ENCODE measurements at regions not wholly inside any gene's neighbourhood (a gene's known extent, or its start where the extent isn't known, plus 50 kb on each side); places are given as distances from the start of the nearest gene placed in this dataset.
"Not testable (repeated sequence)": the region's sequence is repeated elsewhere in the genome, so short reads cannot be mapped to it uniquely, and the experiment has no call there.

DNA sequence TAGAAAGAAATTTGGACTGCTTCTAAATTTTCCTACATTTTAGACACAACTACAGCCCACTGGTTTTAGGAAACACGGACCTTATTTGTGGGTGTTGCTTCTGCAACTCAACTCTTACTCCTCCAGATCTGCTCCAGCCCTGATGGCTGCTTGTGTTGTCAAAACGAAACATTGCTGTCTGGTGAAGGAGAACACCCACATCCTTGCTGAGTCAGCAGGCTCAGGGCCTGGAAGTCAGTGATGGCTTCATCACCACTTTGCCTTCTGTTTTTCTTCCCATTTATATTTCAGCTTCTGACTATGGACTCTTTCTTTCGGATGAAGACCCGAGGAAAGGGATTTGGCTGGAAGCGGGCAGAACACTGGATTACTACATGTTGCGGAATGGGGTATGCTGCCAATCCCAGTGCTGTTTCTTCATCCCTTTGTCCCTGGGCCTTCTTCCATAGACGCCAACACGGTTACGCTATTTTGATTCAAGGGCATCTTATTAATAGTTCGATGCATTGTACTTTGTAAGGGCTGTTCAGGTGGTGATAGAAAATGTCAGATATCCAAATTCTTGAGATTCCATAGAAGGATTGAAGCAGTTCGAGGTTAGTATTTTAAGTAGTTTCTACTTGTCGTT is 392.6 kb upstream of the TPM1 start:
- no peak overlapping the region for H3K27ac ChIP-seq (ENCODE audit: low read length)
- WGBS, result 72% methylated on average over 12 of the region's 12 CpGs
- ATAC-seq, result no peak
- H3K4me3 ChIP-seq (ENCODE audit: low read length), result no peak overlapping the region
- intact Hi-C loops (cut with DNase I), result no loop called here
- peak; percentile 64 to 67 (median 66) for DNase-seq
- no peaks in the 10 kb centered on the region for H3K9me3 ChIP-seq (ENCODE audit: control insufficient read depth, low read length)
- H3K4me1 ChIP-seq (ENCODE audit: control insufficient read depth, insufficient read depth, low read length), result peaks cover 5% of the 10 kb centered on the region
- no peaks in the 10 kb centered on the region for H3K27me3 ChIP-seq (ENCODE audit: control insufficient read depth, insufficient read depth)

DNA sequence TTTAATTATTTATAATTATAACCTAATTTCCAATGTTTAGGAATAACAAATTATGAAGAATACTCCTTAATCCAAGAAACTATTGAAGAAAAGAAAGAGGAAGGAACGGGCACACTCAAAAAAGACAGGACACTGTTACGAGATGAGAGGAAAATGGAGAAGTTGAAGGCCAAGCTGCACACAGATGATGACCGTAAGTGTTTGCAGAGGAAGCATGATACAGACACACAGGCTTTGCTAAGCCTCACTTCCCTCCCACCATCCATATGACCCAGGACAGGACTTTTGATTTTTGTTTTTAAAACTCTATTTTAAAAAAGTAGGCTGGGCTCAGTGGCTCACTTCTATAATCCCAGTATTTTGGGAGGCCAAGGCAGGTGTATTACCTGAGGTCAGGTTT is 389.4 kb upstream of the TPM1 start:
- no peaks in the 10 kb centered on the region for H3K27me3 ChIP-seq (ENCODE audit: control insufficient read depth, insufficient read depth)
- H3K4me3 ChIP-seq (ENCODE audit: low read length), result no peak overlapping the region
- no peak for DNase-seq
- 88% methylated on average over 3 of the region's 3 CpGs for WGBS
- H3K4me1 ChIP-seq (ENCODE audit: control insufficient read depth, insufficient read depth, low read length), result peaks cover 3% of the 10 kb centered on the region
- H3K9me3 ChIP-seq (ENCODE audit: control insufficient read depth, low read length), result no peaks in the 10 kb centered on the region
- intact Hi-C loops (cut with DNase I), result no loop called here
- H3K27ac ChIP-seq (ENCODE audit: low read length), result no peak overlapping the region
- peak in 1 of 2 donors; percentile 46 for ATAC-seq

DNA sequence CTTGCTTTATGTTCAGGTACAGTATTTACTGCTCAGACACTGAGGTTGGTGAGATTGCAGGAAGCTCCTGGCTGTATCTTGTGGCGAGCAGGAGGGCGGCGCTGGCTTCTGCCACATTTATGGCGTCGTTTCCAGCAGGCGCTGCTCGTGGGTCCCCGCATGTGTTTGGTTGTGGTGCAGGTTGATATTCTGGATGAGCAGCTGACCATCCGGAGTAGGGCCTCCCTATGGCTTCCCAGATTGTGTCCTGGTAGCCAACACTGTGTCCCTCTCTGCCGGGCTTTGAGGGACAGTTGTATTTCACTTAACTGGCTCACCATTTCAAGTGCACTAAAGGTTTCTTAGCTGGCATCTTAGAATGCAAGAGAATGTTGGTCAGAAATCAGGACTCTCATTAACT is 386.5 kb upstream of the TPM1 start:
- no peak for DNase-seq
- 96% methylated on average over 10 of the region's 10 CpGs for WGBS
- intact Hi-C loops (cut with DNase I), result no loop called here

DNA sequence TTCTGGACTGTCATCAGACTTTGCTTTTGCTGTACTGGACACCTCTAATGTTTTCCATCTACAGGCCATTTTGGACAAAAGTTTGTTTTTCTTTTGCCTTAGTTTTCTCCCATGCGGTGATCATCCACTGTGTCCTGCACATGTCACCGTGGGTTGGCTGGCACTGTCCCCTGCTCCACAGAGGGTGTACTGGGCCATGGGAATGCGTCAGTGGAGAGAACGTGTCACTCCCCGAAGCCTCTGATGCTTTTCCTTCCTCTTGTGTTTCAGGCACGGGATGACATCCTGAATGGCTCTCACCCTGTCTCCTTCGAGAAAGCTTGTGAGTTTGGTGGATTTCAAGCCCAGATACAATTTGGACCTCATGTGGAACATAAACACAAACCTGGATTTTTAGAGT is 385.0 kb upstream of the TPM1 start:
- intact Hi-C loops (cut with DNase I); DNase-seq; H3K4me3 ChIP-seq (ENCODE audit: low read length); H3K27me3 ChIP-seq (ENCODE audit: control insufficient read depth, insufficient read depth); H3K9me3 ChIP-seq (ENCODE audit: control insufficient read depth, low read length); H3K4me1 ChIP-seq (ENCODE audit: control insufficient read depth, insufficient read depth, low read length); H3K27ac ChIP-seq (ENCODE audit: low read length): not testable (repeated sequence)
- 67% methylated on average over 7 of the region's 7 CpGs for WGBS
- ATAC-seq, result peak; percentile 54 to 73

More for the DNA sequence above, 386.5 kb upstream of the TPM1 start:
- H3K4me1 ChIP-seq (ENCODE audit: control insufficient read depth, insufficient read depth, low read length), result peaks cover 3% of the 10 kb centered on the region
- H3K9me3 ChIP-seq (ENCODE audit: control insufficient read depth, low read length), result no peaks in the 10 kb centered on the region
- no peak overlapping the region for H3K4me3 ChIP-seq (ENCODE audit: low read length)
- H3K27ac ChIP-seq (ENCODE audit: low read length), result no peak overlapping the region
- ATAC-seq, result no peak
- H3K27me3 ChIP-seq (ENCODE audit: control insufficient read depth, insufficient read depth), result no peaks in the 10 kb centered on the region

DNA sequence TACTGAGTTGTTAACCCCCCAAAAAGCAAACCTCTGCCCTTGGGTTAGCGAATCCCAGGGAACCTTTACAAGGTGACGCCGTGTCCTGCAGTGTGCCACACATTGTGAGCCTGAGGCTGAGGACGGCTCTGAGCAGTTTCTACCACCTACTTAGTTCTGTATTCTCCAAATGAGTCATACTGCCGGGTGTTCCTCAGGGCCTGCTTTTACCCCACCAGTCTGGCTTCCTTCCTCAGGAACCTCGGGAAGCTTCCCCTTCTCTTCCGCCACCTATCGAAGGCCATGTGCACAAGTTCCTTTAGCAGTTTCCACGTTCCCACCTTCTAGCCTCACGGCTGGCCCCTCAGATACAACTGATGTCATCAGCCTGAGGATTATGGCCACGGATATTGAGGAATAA is 384.0 kb upstream of the TPM1 start:
- peak in 1 of 3 donors; percentile 20 for DNase-seq
- intact Hi-C loops (cut with DNase I), result no loop called here
- WGBS, result 70% methylated on average over 11 of the region's 11 CpGs
- H3K27me3 ChIP-seq (ENCODE audit: control insufficient read depth, insufficient read depth), result no peaks in the 10 kb centered on the region
- H3K27ac ChIP-seq (ENCODE audit: low read length), result no peak overlapping the region
- no peaks in the 10 kb centered on the region for H3K9me3 ChIP-seq (ENCODE audit: control insufficient read depth, low read length)
- peaks cover 3% of the 10 kb centered on the region for H3K4me1 ChIP-seq (ENCODE audit: control insufficient read depth, insufficient read depth, low read length)
- ATAC-seq, result peak; percentile 64 to 66
- H3K4me3 ChIP-seq (ENCODE audit: low read length), result no peak overlapping the region

DNA sequence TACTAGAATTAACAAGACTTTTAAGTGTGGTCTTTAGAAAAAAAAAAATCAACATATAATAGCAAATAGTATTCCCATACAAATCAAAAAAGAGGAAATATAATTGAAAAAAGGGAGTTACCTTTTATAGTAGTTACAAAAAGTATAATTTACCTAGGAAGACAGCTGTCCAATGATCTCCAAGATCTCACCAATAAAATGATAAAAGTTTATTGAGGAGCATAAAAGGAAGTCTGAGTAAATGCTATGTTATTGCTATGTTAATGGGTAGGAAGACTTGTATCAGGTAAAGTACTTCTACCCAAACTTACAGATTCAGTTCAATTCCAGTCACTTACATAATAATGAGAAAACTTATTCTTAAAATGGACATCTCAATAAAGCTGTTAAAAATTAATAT is 379.0 kb upstream of the TPM1 start:
- no peak for DNase-seq
- Histone ChIP-seq H3K27ac (ENCODE audit: low read length) (no peak overlapping the region), H3K4me1 (ENCODE audit: control insufficient read depth, insufficient read depth, low read length) (peaks cover 6% of the 10 kb centered on the region), H3K9me3 (ENCODE audit: control insufficient read depth, low read length) (no peaks in the 10 kb centered on the region), H3K4me3 (ENCODE audit: low read length) (no peak overlapping the region), H3K27me3 (ENCODE audit: control insufficient read depth, insufficient read depth) (no peaks in the 10 kb centered on the region)
- ATAC-seq, result no peak
- intact Hi-C loops (cut with DNase I), result no loop called here

DNA sequence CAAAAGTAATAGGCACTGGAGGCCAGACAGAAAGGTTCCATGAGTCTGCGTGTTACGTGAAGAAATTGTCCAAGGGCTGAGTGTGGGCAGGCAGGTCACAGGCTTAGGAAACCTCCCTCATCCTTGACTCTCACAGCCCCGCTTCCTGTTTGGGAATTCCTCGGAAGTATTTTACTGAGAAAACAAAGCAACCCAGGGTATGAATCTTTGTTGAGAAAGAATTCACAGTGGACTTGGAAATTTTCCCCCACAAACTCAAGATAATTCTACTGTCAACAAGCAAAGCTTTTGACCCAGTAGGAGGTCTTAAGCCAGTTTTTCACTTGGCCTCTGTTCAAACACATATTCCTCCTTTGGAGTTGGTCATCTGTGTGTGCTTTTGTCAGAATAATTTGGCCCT is 377.1 kb upstream of the TPM1 start:
- DNase-seq (no peak), ATAC-seq (peak in 1 of 2 donors; percentile 36)
- Histone ChIP-seq H3K4me3 (ENCODE audit: low read length) (no peak overlapping the region), H3K27ac (ENCODE audit: low read length) (no peak overlapping the region), H3K4me1 (ENCODE audit: control insufficient read depth, insufficient read depth, low read length) (peaks cover 6% of the 10 kb centered on the region), H3K27me3 (ENCODE audit: control insufficient read depth, insufficient read depth) (no peaks in the 10 kb centered on the region), H3K9me3 (ENCODE audit: control insufficient read depth, low read length) (no peaks in the 10 kb centered on the region)
- intact Hi-C loops (cut with DNase I), result no loop called here
- WGBS, result 59% methylated on average over 4 of the region's 4 CpGs

DNA sequence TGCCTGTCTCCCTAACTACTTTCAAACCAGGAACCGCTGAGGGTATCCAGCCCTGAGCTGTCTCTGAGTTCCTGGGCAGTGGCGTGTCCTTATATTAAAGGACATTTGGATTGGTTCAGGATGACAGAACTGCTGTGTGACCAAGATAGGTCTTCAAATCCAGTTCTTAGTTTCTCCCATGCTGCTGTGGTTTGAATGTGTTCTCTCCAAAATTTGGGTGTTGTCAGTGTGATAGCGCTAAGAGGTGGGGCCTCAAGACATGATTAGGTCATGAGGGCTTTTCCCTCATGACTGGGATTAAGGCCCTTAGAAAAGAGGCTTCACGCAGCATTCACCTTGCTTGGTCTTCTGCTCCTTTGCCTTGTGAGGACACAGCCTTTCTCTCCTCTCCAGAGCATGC is 376.5 kb upstream of the TPM1 start:
- WGBS, result 89% methylated on average over 4 of the region's 4 CpGs
- no peaks in the 10 kb centered on the region for H3K27me3 ChIP-seq (ENCODE audit: control insufficient read depth, insufficient read depth)
- DNase-seq (no peak), ATAC-seq (no peak)
- H3K9me3 ChIP-seq (ENCODE audit: control insufficient read depth, low read length), result no peaks in the 10 kb centered on the region
- no peak overlapping the region for H3K27ac ChIP-seq (ENCODE audit: low read length)
- peaks cover 6% of the 10 kb centered on the region for H3K4me1 ChIP-seq (ENCODE audit: control insufficient read depth, insufficient read depth, low read length)
- intact Hi-C loops (cut with DNase I), result no loop called here
- no peak overlapping the region for H3K4me3 ChIP-seq (ENCODE audit: low read length)

DNA sequence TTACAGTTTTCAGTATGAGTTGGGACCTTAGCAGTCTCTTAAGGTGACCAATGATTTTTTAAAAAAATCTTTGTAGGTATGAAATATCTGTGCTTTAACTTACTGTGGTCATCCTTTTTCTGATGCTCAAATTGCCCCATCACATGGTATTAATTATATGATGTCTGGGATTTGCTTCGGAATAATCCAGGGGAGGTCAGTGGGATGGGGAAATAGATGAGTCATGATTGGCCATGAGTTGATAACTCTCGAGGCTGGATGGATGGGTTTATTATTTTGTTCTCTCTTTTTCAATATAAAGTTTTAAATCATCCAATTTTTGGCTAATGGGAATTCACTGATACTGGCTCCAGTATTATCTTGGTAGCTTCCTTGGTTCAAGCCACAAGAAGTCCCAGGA is 370.3 kb upstream of the TPM1 start:
- Histone ChIP-seq H3K4me1 (ENCODE audit: control insufficient read depth, insufficient read depth, low read length) (no peaks in the 10 kb centered on the region), H3K9me3 (ENCODE audit: control insufficient read depth, low read length) (no peaks in the 10 kb centered on the region), H3K27me3 (ENCODE audit: control insufficient read depth, insufficient read depth) (no peaks in the 10 kb centered on the region), H3K4me3 (ENCODE audit: low read length) (no peak overlapping the region), H3K27ac (ENCODE audit: low read length) (no peak overlapping the region)
- no peak for ATAC-seq
- WGBS, result 64% methylated on average over 2 of the region's 2 CpGs
- no peak for DNase-seq
- intact Hi-C loops (cut with DNase I), result no loop called here

DNA sequence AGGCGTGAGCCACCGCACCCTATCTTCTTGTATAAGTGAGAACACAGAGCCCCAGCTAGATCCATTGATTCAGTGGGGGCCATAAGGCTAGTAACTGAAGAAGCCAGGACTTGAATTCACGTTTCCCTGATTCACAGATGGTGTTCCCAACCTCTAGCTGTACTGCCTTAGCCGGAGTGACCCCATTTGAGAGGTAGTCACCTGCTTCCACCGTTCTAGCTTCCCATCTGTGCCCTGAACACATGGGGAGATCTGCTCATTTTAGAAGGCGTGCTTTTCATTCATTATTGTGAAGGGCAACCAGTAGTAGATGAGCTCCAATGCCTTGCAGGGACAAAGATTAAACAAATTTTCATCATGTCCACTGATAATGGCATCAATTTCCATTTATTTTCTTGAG is 365.7 kb upstream of the TPM1 start:
- H3K27ac ChIP-seq (ENCODE audit: low read length), result no peak overlapping the region
- no peaks in the 10 kb centered on the region for H3K9me3 ChIP-seq (ENCODE audit: control insufficient read depth, low read length)
- intact Hi-C loops (cut with DNase I), result no loop called here
- H3K4me3 ChIP-seq (ENCODE audit: low read length), result no peak overlapping the region
- no peaks in the 10 kb centered on the region for H3K4me1 ChIP-seq (ENCODE audit: control insufficient read depth, insufficient read depth, low read length)
- ATAC-seq, result no peak
- no peaks in the 10 kb centered on the region for H3K27me3 ChIP-seq (ENCODE audit: control insufficient read depth, insufficient read depth)
- 97% methylated on average over 6 of the region's 6 CpGs for WGBS
- no peak for DNase-seq

DNA sequence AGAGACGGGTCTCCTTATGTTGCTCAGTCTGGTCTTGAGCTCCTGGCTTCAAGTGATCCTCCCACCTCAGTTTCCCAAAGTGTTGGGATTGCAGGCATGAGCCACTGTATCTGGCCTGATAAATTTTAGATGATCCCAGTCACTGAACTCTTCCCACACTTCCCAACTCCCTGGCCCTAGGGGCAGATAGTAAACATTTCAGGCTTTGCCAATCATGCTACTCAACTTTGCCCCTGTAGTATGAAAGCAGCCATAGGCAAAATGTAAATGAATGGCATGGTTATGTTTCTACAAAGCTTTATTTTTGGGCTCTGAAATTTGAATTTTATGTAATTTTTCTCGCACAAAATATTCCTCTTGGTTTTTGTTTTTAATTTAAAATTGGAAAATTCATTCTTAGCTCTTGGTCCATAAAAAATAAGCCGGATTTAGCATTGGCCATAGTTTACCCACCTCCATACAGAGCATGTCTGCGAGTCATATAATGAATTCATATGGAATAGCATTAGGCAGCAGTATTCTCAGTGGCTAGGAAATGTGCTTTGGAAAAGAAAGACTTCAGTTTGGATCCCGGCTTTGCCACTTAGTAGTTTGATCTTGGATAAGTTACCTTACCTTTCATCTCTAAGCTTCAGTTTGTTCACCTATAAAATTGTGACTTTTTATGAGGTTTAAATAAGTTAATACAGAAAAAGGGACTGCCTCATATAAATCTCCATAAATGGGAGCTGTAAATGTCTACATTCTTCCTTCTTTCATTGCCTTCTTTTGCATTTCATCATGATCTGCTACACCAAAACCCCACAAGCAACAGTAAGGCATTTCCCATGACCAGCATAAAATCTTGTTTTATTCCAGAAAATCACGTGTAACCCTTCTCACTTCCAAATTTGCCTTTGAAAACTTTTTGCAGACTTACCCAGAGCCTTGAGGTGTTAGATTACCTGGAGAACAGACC is 360.3 kb upstream of the TPM1 start:
- Histone ChIP-seq H3K4me3 (ENCODE audit: low read length) (no peak overlapping the region), H3K27me3 (ENCODE audit: control insufficient read depth, insufficient read depth) (no peaks in the 10 kb centered on the region), H3K9me3 (ENCODE audit: control insufficient read depth, low read length) (no peaks in the 10 kb centered on the region), H3K27ac (ENCODE audit: low read length) (no peak overlapping the region), H3K4me1 (ENCODE audit: control insufficient read depth, insufficient read depth, low read length) (peaks cover 4% of the 10 kb centered on the region)
- WGBS, result 97% methylated on average over 6 of the region's 6 CpGs
- intact Hi-C loops (cut with DNase I), result no loop called here
- no peak for ATAC-seq
- DNase-seq, result no peak
